GM23338 (cell line): ENCODE measurements at regions not wholly inside any gene's neighbourhood (a gene's known extent, or its start where the extent isn't known, plus 50 kb on each side); places are given as distances from the start of the nearest gene placed in this dataset.

Source experiments
- CTCF ChIP-seq, 2 experiments: fragments of 200-600 bp in 1 of 2; sonication (generic) in 1 of 2; conservative IDR thresholded peaks; 2 replicates each; pipeline versions ENCODE4 v1.5.1 to v1.6.1; 2016 to 2017; ENCODE audit warnings: antibody characterized with exemption in 2 of 2, low read depth in 2 of 2, mild to moderate bottlenecking in 2 of 2, moderate library complexity in 1 of 2
- ETS1 ChIP-seq: IDR thresholded peaks from 2 replicates; pipeline ENCODE4 v1.6.1; 2016; ENCODE audit warnings: antibody characterized with exemption
- EZH2 ChIP-seq: fragments of 200-600 bp; sonication (generic); IDR thresholded peaks from one replicate; pipeline ENCODE4 v1.8.0; 2017; ENCODE audit warnings: antibody characterized with exemption, mild to moderate bottlenecking, low read depth; ENCODE audit not compliant: unreplicated experiment
- POLR2AphosphoS5 ChIP-seq: IDR thresholded peaks from 2 replicates; pipeline ENCODE4 v1.6.1; 2016; ENCODE audit warnings: antibody characterized with exemption, low read depth
- REST ChIP-seq: IDR thresholded peaks from one replicate; pipeline ENCODE4 v1.6.1; 2018; ENCODE audit warnings: antibody characterized with exemption; ENCODE audit not compliant: unreplicated experiment

- TF ChIP-seq CTCF (conservative IDR thresholded peaks at IDR 0.05; ENCODE audit: low read depth in 2 of 2) (no peak), EZH2 (no peak), REST (no peak), POLR2AphosphoS5 (no peak), ETS1 (no peak)
These were observed 1268.5 kb upstream of the C9orf72 start for GRCh38 chr9:28841775-28842174.
